ENCODE measurements at regions not wholly inside any gene's neighbourhood (a gene's known extent, or its start where the extent isn't known, plus 50 kb on each side); places are given as distances from the start of the nearest gene placed in this dataset.
"Not testable (repeated sequence)": the region's sequence is repeated elsewhere in the genome, so short reads cannot be mapped to it uniquely, and the experiment has no call there.

GRCh38 chr2:83364264-83364663 is 1094.8 kb downstream of the SUCLG1 start:
- no peak for DNase-seq

DNA sequence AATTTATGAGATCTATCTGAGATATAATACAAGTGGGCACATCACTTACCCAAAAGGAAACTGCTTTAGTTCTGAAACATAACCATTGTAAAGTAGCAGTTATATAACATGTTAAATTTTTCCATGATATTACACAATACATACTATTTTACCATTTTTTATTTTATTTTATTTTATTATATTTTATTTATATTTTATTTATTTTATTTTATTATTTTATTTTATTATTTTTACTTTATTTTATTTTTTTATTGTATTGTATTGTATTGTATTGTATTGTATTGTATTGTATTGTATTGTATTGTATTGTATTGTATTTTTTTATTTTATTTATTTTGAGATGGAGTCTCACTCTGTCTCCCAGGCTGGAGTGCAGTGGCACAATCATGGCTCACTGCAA is 1095.9 kb downstream of the SUCLG1 start:
- DNase-seq = not testable (repeated sequence)

- DNase-seq = no peak
Observed at GRCh38 chr2:83359336-83359735, 1099.7 kb downstream of the SUCLG1 start.

DNA sequence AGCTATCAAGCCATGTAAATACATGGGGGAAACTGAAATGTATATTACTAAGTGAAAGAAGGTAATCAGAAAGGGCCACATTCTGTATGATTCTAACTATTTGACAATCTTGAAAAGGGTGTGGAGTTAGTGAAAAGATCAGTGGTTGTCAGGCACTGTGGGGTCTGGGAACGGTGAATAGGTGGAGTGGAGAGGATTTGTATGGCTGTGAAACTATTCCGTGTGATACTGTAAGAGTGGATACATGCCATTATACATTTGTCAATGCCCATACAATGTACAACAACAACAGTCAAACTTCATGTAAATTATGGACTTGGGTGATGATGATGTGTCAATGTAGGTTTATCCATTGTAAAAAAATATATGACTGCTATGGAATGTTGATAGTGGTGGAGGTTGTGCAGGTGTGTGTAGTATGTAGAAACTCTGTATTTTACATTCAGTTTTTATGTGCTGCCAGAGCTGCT is 1116.2 kb downstream of the SUCLG1 start:
- no peak for DNase-seq

DNA sequence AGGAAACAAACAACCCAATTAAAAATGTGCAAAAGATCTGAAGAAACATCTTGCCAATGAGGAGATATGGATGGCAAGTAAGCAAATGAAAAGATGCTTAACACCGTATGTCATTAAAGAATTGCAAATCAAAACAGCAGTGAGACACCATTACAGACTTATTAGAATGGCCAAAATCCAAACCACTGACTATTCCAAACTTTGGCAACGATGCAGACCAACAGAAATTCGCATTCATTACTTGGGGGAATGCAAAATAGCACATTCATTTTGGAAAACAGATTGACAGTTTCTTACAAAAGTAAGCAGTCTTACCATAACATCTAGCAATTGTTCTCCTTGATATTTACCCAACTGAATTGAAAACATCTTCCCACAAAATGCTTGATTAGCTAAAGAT is 1118.7 kb downstream of the SUCLG1 start:
- DNase-seq = no peak

- DNase-seq = not testable (repeated sequence)
Observed at GRCh38 chr2:83339942-83340341, 1119.1 kb downstream of the SUCLG1 start.

DNA sequence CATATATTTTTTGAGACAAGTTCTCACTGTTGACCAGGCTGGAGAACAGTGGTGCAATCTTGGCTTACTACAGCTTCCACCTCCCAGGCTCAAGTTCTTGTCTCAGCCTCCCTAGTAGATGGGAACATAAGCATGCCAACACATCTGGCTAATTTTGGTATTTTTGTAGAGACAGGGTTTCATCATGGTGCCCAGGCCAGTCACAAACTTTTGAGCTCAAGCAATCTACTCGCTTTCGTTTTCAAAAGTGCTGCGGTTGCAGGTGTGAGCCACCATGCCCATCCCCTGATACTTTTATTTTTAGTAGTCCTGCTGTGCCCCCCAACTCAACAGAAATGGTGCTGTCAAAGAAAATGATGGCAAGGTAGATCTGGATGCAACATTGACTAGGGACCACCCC is 1127.3 kb downstream of the SUCLG1 start:
- no peak for DNase-seq

GRCh38 chr2:83323038-83323437 is 1136.0 kb downstream of the SUCLG1 start:
- DNase-seq = no peak

- no peak for DNase-seq
Observed at GRCh38 chr2:83320053-83320452, 1139.0 kb downstream of the SUCLG1 start.

- DNase-seq = no peak
Observed at GRCh38 chr2:83305758-83306378, 1153.2 kb downstream of the SUCLG1 start.

DNA sequence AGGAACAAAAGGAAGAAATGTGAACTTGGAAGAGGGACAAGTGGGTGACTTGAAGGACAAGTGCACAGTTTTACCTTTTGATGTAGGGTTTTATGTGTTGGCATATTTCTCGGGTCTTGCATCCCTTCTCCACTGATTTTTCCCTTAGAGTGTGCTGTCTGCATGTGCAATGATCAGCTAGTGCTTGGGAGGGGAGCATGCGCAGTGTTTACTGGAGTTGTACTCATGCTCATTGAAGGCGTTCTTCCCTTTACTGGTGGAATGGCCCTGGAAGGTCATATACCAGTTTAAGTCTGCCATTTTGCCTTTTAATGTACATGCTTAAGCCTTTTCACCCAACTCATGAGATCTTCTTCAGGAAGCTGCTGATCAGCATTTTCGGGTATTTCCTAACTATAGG is 1168.0 kb downstream of the SUCLG1 start:
- DNase-seq = no peak

- DNase-seq = no peak
Observed at GRCh38 chr2:83282841-83283240, 1176.2 kb downstream of the SUCLG1 start.

DNA sequence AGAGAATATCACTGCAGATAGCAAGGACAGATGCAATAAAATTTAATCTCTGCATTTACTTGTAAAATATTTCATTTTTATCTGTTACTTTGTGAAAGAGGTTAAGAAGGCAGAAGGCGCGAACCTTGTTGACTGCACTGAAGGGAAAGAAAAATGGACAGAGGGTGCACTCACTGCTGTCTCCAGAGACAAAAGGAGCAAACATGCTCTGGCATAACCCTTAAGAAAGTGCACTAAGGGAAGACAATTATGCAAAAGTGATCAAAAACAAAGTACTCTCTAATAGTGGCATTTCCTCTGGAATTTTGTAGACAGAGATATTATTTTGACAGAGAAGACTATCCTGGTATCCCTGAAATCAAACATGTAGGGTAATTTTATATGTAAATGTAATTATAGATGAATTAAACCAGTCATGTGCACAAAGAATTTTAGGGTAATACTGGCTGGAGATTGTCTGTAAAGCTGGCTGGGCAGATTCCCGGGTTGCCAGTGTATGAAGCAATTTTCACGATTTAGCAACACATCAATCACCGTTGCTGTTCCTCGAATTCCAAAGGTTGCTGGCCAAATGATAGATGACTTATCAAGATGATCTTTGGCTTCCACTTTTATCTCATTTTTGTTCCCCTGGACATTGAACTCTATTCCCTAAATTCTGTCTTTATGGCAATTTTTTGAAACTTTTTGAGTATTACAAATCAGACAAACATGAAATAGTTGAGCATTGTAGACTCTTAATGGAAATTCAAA is 1176.9 kb downstream of the SUCLG1 start:
- DNase-seq = no peak

- no peak for DNase-seq
Observed at GRCh38 chr2:83280391-83280790, 1178.7 kb downstream of the SUCLG1 start.

DNA sequence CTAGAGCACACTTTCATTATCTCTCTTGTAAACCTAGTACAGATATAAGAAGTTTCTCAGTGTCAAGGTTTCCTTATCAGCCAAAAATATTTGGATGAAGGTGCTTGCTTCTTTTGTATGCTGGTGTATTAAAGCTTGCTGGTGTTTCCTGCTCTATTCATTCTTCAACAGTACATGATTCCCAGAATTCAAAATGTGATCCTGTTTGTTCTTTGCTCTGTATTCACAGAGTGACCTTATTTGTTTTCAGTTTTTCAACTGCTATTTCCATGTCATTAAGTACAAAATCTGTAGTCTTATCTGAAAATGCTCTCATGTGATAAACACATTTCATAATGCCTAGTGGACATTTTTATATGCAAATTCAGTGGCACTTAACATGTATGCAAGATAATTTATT is 1185.8 kb downstream of the SUCLG1 start:
- no peak for DNase-seq

GRCh38 chr2:83261591-83262136 is 1197.4 kb downstream of the SUCLG1 start:
- no peak for DNase-seq

DNA sequence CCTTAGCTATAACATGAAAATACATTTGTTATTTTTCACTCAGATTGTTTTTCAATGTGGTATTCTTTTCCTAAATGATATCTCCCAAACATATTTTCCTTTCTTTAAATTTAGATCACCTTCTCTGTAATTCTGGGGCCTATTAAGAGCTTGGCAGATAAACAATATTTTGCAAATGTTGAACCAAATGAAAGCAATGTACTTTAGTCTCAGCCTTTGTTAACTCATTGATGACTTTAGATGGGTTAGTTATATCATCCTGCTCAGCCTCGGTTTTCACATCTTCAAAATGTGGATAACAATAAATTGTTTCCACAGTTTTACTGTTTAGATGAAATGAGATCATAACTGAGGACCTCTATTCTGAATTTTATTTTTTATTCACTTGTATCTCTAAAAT is 1205.2 kb downstream of the SUCLG1 start:
- no peak for DNase-seq

DNA sequence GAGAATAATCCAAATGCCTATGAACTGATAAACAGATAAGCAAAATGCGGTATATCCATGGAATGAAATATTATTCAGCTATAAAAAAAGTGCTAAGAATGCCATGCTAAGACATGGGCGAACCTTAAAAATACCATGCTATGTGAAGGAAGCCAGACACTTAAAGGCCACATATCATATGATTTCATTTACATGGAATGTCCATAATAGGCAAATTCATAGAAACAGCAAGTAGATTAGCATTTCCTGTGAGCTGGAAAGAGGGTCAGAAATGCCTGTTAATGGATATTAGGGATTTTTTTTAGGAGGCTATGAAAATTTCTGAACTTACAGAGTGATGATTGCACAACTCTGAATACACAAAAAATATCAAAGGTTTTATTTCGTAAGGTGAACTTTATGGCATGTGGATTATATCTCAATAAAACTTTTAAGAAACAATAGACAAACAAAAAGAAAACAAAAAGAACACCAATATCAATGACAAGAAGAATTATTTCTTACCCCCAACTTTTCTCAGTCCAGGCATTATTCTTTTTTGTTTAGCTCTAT is 1207.7 kb downstream of the SUCLG1 start:
- DNase-seq = no peak

- DNase-seq = not testable (repeated sequence)
Observed at GRCh38 chr2:83245806-83246537, 1213.1 kb downstream of the SUCLG1 start.

GRCh38 chr2:83240611-83241010 is 1218.5 kb downstream of the SUCLG1 start:
- no peak for DNase-seq

GRCh38 chr2:83238111-83238510 is 1221.0 kb downstream of the SUCLG1 start:
- no peak for DNase-seq

- DNase-seq = no peak
Observed at GRCh38 chr2:83234246-83234645, 1224.8 kb downstream of the SUCLG1 start.

GRCh38 chr2:83233781-83234180 is 1225.3 kb downstream of the SUCLG1 start:
- no peak for DNase-seq

All from NCI-H1694 (cell line).